DND-41 (cell line): ENCODE measurements at regions not wholly inside any gene's neighbourhood (a gene's known extent, or its start where the extent isn't known, plus 50 kb on each side); places are given as distances from the start of the nearest gene placed in this dataset.

Experiments used
- EZH2 ChIP-seq: IDR thresholded peaks from 3 replicates; pipeline ENCODE4 v1.6.1; 2012; ENCODE audit warnings: borderline replicate concordance, low read depth, mild to moderate bottlenecking, moderate library complexity, low read length, inconsistent platforms; ENCODE audit not compliant: severe bottlenecking
- TF ChIP-seq, protein P1 (sequence below): IDR thresholded peaks from 2 replicates; pipeline ENCODE4 v1.5.1; 2012; ENCODE audit warnings: borderline replicate concordance, low read length, moderate library complexity, mild to moderate bottlenecking; ENCODE audit not compliant: poor library complexity, severe bottlenecking; ENCODE audit errors: extremely low read depth

DNA sequence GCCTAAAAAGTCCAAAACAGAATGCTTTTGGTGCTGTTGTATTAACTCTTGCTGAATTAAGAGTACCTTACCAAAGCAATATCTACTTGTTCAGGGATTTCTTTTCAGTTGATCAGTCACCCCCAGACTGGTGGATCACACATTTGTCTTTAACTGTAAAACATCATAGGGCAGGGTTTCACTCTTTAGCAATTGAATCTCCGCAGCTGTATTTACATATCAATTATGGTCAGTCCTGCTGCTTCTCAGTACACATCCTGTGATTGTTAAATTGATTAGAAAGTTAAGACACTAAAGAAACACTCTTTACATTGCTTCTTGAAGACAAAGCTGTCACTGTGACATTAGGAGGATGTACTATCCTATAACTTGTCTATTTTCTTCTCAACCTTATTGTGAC is 277.1 kb upstream of the ADGRL3 start:
- TF ChIP-seq, protein P1, sequence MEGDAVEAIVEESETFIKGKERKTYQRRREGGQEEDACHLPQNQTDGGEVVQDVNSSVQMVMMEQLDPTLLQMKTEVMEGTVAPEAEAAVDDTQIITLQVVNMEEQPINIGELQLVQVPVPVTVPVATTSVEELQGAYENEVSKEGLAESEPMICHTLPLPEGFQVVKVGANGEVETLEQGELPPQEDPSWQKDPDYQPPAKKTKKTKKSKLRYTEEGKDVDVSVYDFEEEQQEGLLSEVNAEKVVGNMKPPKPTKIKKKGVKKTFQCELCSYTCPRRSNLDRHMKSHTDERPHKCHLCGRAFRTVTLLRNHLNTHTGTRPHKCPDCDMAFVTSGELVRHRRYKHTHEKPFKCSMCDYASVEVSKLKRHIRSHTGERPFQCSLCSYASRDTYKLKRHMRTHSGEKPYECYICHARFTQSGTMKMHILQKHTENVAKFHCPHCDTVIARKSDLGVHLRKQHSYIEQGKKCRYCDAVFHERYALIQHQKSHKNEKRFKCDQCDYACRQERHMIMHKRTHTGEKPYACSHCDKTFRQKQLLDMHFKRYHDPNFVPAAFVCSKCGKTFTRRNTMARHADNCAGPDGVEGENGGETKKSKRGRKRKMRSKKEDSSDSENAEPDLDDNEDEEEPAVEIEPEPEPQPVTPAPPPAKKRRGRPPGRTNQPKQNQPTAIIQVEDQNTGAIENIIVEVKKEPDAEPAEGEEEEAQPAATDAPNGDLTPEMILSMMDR, result no peak
- TF ChIP-seq EZH2, result no peak
